Eye (tissue), 1 donor: ENCODE measurements at regions not wholly inside any gene's neighbourhood (a gene's known extent, or its start where the extent isn't known, plus 50 kb on each side); places are given as distances from the start of the nearest gene placed in this dataset.

ENCODE experiments used
- DNase-seq: peaks from one replicate; pipeline ENCODE4 v3.0.0-alpha.2; 2015

- no peak for DNase-seq
Observed at GRCh38 chr11:128058580-128059208, 528.7 kb downstream of the ETS1 start.

GRCh38 chr11:128057786-128058395 is 529.5 kb downstream of the ETS1 start:
- DNase-seq, result no peak

GRCh38 chr11:128055576-128056217 is 531.7 kb downstream of the ETS1 start:
- no peak for DNase-seq

- DNase-seq, result no peak
Observed at GRCh38 chr11:128053981-128054931, 533.1 kb downstream of the ETS1 start.

- peak; percentile 54 for DNase-seq
Observed at GRCh38 chr11:128052912-128053641, 534.3 kb downstream of the ETS1 start.

- DNase-seq, result no peak
Observed at GRCh38 chr11:128048121-128048520, 539.2 kb downstream of the ETS1 start.

GRCh38 chr11:128047026-128047425 is 540.3 kb downstream of the ETS1 start:
- DNase-seq, result no peak

- DNase-seq, result no peak
Observed at GRCh38 chr11:128046213-128046612, 541.1 kb downstream of the ETS1 start.

- DNase-seq, result no peak
Observed at GRCh38 chr11:128045094-128045725, 542.1 kb downstream of the ETS1 start.

GRCh38 chr11:128042290-128042751 is 545.0 kb downstream of the ETS1 start:
- DNase-seq, result no peak

- DNase-seq, result no peak
Observed at GRCh38 chr11:128040603-128041002, 546.8 kb downstream of the ETS1 start.

GRCh38 chr11:128039140-128040021 is 548.0 kb downstream of the ETS1 start:
- no peak for DNase-seq

- DNase-seq, result no peak
Observed at GRCh38 chr11:128036556-128037093, 550.7 kb downstream of the ETS1 start.

- no peak for DNase-seq
Observed at GRCh38 chr11:128036006-128036405, 551.4 kb downstream of the ETS1 start.

- peak; percentile 89 for DNase-seq
Observed at GRCh38 chr11:128031538-128032134, 555.7 kb downstream of the ETS1 start.

- DNase-seq, result no peak
Observed at GRCh38 chr11:128029219-128029722, 558.1 kb downstream of the ETS1 start.

- no peak for DNase-seq
Observed at GRCh38 chr11:128026596-128026995, 560.8 kb downstream of the ETS1 start.

- DNase-seq, result no peak
Observed at GRCh38 chr11:128022761-128023160, 564.6 kb downstream of the ETS1 start.

GRCh38 chr11:128022007-128022368 is 565.4 kb downstream of the ETS1 start:
- no peak for DNase-seq
